NB4 (cell line): ENCODE measurements at regions not wholly inside any gene's neighbourhood (a gene's known extent, or its start where the extent isn't known, plus 50 kb on each side); places are given as distances from the start of the nearest gene placed in this dataset.

Source experiments
- CTCF ChIP-seq: IDR thresholded peaks from one replicate; pipeline ENCODE4 v1.5.1; 2012; ENCODE audit warnings: low read depth, low read length
- MYC ChIP-seq: IDR thresholded peaks from 2 replicates; pipeline ENCODE4 v1.6.1; 2011; ENCODE audit warnings: low read depth, low read length

- TF ChIP-seq CTCF: no peak
- TF ChIP-seq MYC: no peak
Measured at GRCh38 chr14:22210026-22210425, 379.0 kb downstream of the DAD1 start.
